DOHH2 (cell line): ENCODE measurements at regions not wholly inside any gene's neighbourhood (a gene's known extent, or its start where the extent isn't known, plus 50 kb on each side); places are given as distances from the start of the nearest gene placed in this dataset.

Experiments
- H3F3A ChIP-seq: fragments of 200-600 bp; sonication (generic), shearing (Covaris generic); 2 replicates; pipeline ENCODE4 v1.6.0; 2016; ENCODE audit warnings: antibody characterized with exemption, mild to moderate bottlenecking; ENCODE audit not compliant: control insufficient read depth, insufficient read depth
- H3K27ac ChIP-seq: fragments of 200-600 bp; sonication (generic); 2 replicates; pipeline ENCODE4 v1.5.1; 2014; ENCODE audit warnings: low read depth, mild to moderate bottlenecking, low read length, moderate library complexity
- H3K27me3 ChIP-seq: fragments of 200-600 bp; sonication (generic); 2 replicates; pipeline ENCODE4 v1.6.1; 2014; ENCODE audit warnings: mild to moderate bottlenecking, low read length, mixed read lengths; ENCODE audit not compliant: control insufficient read depth
- H3K36me3 ChIP-seq: fragments of 200-600 bp; sonication (generic); 2 replicates; pipeline ENCODE4 v1.6.1; 2014; ENCODE audit warnings: mild to moderate bottlenecking, low read length, moderate library complexity, mixed read lengths; ENCODE audit not compliant: control insufficient read depth
- H3K4me1 ChIP-seq: fragments of 200-600 bp; sonication (generic); 2 replicates; pipeline ENCODE4 v1.6.1; 2014; ENCODE audit warnings: mild to moderate bottlenecking, low read length, mixed read lengths; ENCODE audit not compliant: control insufficient read depth
- H3K4me2 ChIP-seq: fragments of 200-600 bp; sonication (generic); 2 replicates; pipeline ENCODE4 v1.6.0; 2014; ENCODE audit warnings: mild to moderate bottlenecking, low read length, moderate library complexity
- H3K4me3 ChIP-seq: fragments of 200-600 bp; sonication (generic); 2 replicates; pipeline ENCODE4 v1.5.1; 2014; ENCODE audit warnings: mild to moderate bottlenecking, low read length, mixed read lengths
- H3K79me2 ChIP-seq: fragments of 200-600 bp; sonication (generic); 2 replicates; pipeline ENCODE4 v1.6.1; 2014; ENCODE audit warnings: mild to moderate bottlenecking, low read length, mixed read lengths; ENCODE audit not compliant: control insufficient read depth
- H3K9me2 ChIP-seq: fragments of 200-600 bp; sonication (generic); replicated peaks from 2 replicates; pipeline ENCODE4 v1.6.1; 2014; ENCODE audit warnings: mild to moderate bottlenecking, low read length, mixed read lengths; ENCODE audit not compliant: control insufficient read depth
- H3K9me3 ChIP-seq: fragments of 200-600 bp; sonication (generic); 2 replicates; pipeline ENCODE4 v1.6.1; 2014; ENCODE audit warnings: antibody characterized with exemption, low read length, mixed read lengths; ENCODE audit not compliant: control insufficient read depth, insufficient read depth
- H4K20me1 ChIP-seq: fragments of 200-600 bp; sonication (generic); 2 replicates; pipeline ENCODE4 v1.6.0; 2014; ENCODE audit warnings: low read depth, mild to moderate bottlenecking, antibody characterized with exemption, low read length, moderate library complexity; ENCODE audit not compliant: control insufficient read depth, insufficient read depth
- CTCF ChIP-seq: fragments of 200-600 bp; sonication (generic); IDR thresholded peaks from one replicate; pipeline ENCODE4 v1.5.1; 2014; ENCODE audit warnings: antibody characterized with exemption, mild to moderate bottlenecking, low read depth, low read length; ENCODE audit not compliant: poor library complexity, severe bottlenecking
- EZH2phosphoT487 ChIP-seq: fragments of 200-600 bp; sonication (generic); IDR thresholded peaks from 2 replicates; pipeline ENCODE4 v1.6.1; 2017; ENCODE audit warnings: borderline replicate concordance, mild to moderate bottlenecking, antibody characterized with exemption, low read length, moderate library complexity, mixed read lengths

GRCh38 chr6:9527679-9528286 is 887.1 kb downstream of the TFAP2A start:
- H3K27me3 ChIP-seq: no peaks in the 10 kb centered on the region
- no peaks in the 10 kb centered on the region for H3K36me3 ChIP-seq
- no peaks in the 10 kb centered on the region for H3K9me3 ChIP-seq
- TF ChIP-seq EZH2phosphoT487: no peak
- TF ChIP-seq CTCF: no peak
- no peaks in the 10 kb centered on the region for H3K79me2 ChIP-seq
- no peaks in the 10 kb centered on the region for H3K9me2 ChIP-seq
- no peaks in the 10 kb centered on the region for H4K20me1 ChIP-seq
- H3K4me3 ChIP-seq: no peak overlapping the region
- no peak overlapping the region for H3K4me2 ChIP-seq
- no peaks in the 10 kb centered on the region for H3K4me1 ChIP-seq
- H3F3A ChIP-seq: no peaks in the 10 kb centered on the region
- no peak overlapping the region for H3K27ac ChIP-seq

GRCh38 chr6:9523462-9523861 is 891.4 kb downstream of the TFAP2A start:
- Histone ChIP-seq H3K9me2 (no peaks in the 10 kb centered on the region), H3K36me3 (no peaks in the 10 kb centered on the region), H4K20me1 (no peaks in the 10 kb centered on the region), H3K4me1 (peaks cover 3% of the 10 kb centered on the region; the same call in 1 of the 2 replicates), H3K9me3 (0 out of 2 replicates have a peak, but pooled peaks cover 4% of the 10 kb centered on the region), H3K27ac (no peak overlapping the region), H3K79me2 (no peaks in the 10 kb centered on the region), H3F3A (no peaks in the 10 kb centered on the region), H3K27me3 (no peaks in the 10 kb centered on the region), H3K4me2 (no peak overlapping the region), H3K4me3 (no peak overlapping the region)
- TF ChIP-seq EZH2phosphoT487 (no peak), CTCF (no peak)

- no peaks in the 10 kb centered on the region for H3F3A ChIP-seq
- no peaks in the 10 kb centered on the region for H3K27me3 ChIP-seq
- no peaks in the 10 kb centered on the region for H3K9me2 ChIP-seq
- H3K4me3 ChIP-seq: no peak overlapping the region
- peaks cover 3% of the 10 kb centered on the region; the same call in 1 of the 2 replicates for H3K4me1 ChIP-seq
- no peaks in the 10 kb centered on the region for H3K36me3 ChIP-seq
- H3K27ac ChIP-seq: no peak overlapping the region
- TF ChIP-seq CTCF: no peak
- no peak for TF ChIP-seq EZH2phosphoT487
- no peak overlapping the region for H3K4me2 ChIP-seq
- H3K79me2 ChIP-seq: no peaks in the 10 kb centered on the region
- H4K20me1 ChIP-seq: no peaks in the 10 kb centered on the region
- H3K9me3 ChIP-seq: 0 out of 2 replicates have a peak, but pooled peaks cover 4% of the 10 kb centered on the region
Observed at GRCh38 chr6:9522101-9522500, 892.8 kb downstream of the TFAP2A start.
